ENCODE measurements at regions not wholly inside any gene's neighbourhood (a gene's known extent, or its start where the extent isn't known, plus 50 kb on each side); places are given as distances from the start of the nearest gene placed in this dataset.

- DNase-seq (ENCODE audit: low spot score) = no peak
- peaks cover 17% of the 10 kb centered on the region for H3K36me3 Mint-ChIP-seq
- no peaks in the 10 kb centered on the region for H3K36me3 ChIP-seq
- peak overlapping the region; percentile 6 for H3K27ac Mint-ChIP-seq
- no peaks in the 10 kb centered on the region for H3K9me3 ChIP-seq (ENCODE audit: low read depth)
- no peak overlapping the region for H3K27ac ChIP-seq
- no peaks in the 10 kb centered on the region for H3K79me2 ChIP-seq (ENCODE audit: low read depth)
- H3K4me3 Mint-ChIP-seq = no peak overlapping the region
- no peaks in the 10 kb centered on the region for H4K20me1 ChIP-seq (ENCODE audit: low read depth)
- no peaks in the 10 kb centered on the region for H3K27me3 Mint-ChIP-seq (ENCODE audit: insufficient read depth, low read depth)
- H3F3A ChIP-seq (ENCODE audit: low read depth) = peaks cover 9% of the 10 kb centered on the region
- TF ChIP-seq EZH2phosphoT487 (IDR thresholded peaks at IDR 0.05) = no peak
- no peak for TF ChIP-seq EZH2 (IDR thresholded peaks at IDR 0.05)
- TF ChIP-seq, protein P1, sequence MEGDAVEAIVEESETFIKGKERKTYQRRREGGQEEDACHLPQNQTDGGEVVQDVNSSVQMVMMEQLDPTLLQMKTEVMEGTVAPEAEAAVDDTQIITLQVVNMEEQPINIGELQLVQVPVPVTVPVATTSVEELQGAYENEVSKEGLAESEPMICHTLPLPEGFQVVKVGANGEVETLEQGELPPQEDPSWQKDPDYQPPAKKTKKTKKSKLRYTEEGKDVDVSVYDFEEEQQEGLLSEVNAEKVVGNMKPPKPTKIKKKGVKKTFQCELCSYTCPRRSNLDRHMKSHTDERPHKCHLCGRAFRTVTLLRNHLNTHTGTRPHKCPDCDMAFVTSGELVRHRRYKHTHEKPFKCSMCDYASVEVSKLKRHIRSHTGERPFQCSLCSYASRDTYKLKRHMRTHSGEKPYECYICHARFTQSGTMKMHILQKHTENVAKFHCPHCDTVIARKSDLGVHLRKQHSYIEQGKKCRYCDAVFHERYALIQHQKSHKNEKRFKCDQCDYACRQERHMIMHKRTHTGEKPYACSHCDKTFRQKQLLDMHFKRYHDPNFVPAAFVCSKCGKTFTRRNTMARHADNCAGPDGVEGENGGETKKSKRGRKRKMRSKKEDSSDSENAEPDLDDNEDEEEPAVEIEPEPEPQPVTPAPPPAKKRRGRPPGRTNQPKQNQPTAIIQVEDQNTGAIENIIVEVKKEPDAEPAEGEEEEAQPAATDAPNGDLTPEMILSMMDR (IDR thresholded peaks at IDR 0.05) = no peak
- H3K4me1 ChIP-seq = peaks cover 24% of the 10 kb centered on the region
- no peak overlapping the region for H3K4me3 ChIP-seq
- peaks cover 51% of the 10 kb centered on the region for H3K4me1 Mint-ChIP-seq
- no peak overlapping the region for H3K9ac ChIP-seq
- H3K27me3 ChIP-seq = no peaks in the 10 kb centered on the region
- no peak overlapping the region for H3K4me2 ChIP-seq
- H3K9me3 Mint-ChIP-seq = no peaks in the 10 kb centered on the region
- H2AFZ ChIP-seq (replicated peaks) = no peak overlapping the region
Observed at GRCh38 chr4:20364969-20365368, 113.3 kb downstream of the SLIT2 start.

GRCh38 chr4:20367446-20367845, 115.7 kb downstream of the SLIT2 start:
- no peaks in the 10 kb centered on the region for H3K9me3 ChIP-seq (ENCODE audit: low read depth)
- Mint-ChIP-seq H3K36me3 (peaks cover 17% of the 10 kb centered on the region), H3K4me3 (no peak overlapping the region), H3K27me3 (ENCODE audit: insufficient read depth, low read depth) (peaks cover 2% of the 10 kb centered on the region), H3K4me1 (peaks cover 52% of the 10 kb centered on the region), H3K27ac (no peak overlapping the region), H3K9me3 (no peaks in the 10 kb centered on the region)
- no peak overlapping the region for H3K27ac ChIP-seq
- H3K4me3 ChIP-seq = no peak overlapping the region
- H3K4me2 ChIP-seq = peak overlapping the region; percentile 25
- TF ChIP-seq, protein P1 (IDR thresholded peaks at IDR 0.05) = no peak
- TF ChIP-seq EZH2phosphoT487 (IDR thresholded peaks at IDR 0.05) (no peak), EZH2 (IDR thresholded peaks at IDR 0.05) (no peak)
- H3F3A ChIP-seq (ENCODE audit: low read depth) = peaks cover 9% of the 10 kb centered on the region
- H2AFZ ChIP-seq (replicated peaks) = no peak overlapping the region
- H3K4me1 ChIP-seq = peaks cover 19% of the 10 kb centered on the region
- no peaks in the 10 kb centered on the region for H3K27me3 ChIP-seq
- no peaks in the 10 kb centered on the region for H3K79me2 ChIP-seq (ENCODE audit: low read depth)
- DNase-seq (ENCODE audit: low spot score) = no peak
- H3K36me3 ChIP-seq = no peaks in the 10 kb centered on the region
- H4K20me1 ChIP-seq (ENCODE audit: low read depth) = no peaks in the 10 kb centered on the region
- H3K9ac ChIP-seq = no peak overlapping the region

DNA sequence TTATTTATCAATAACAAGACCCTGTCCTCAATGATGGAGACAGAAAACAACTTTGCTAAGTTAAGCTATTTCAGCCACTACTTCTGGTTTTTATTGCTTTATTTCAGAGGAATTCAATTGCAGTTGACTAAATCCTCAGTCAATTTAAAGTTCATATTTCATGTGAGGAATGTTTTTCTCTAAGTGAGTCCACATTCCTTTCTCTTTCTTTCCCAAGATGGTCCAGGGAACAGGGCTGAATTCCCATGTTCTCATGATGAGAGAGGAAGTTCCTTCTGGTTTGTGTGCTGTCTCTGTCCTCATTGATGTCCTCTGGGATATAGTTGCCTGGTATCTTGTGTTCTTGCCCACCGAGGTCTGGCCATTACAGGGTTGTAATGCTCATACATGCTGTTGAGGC, 117.2 kb downstream of the SLIT2 start:
- Mint-ChIP-seq H3K36me3 (peaks cover 17% of the 10 kb centered on the region), H3K4me1 (peaks cover 49% of the 10 kb centered on the region), H3K4me3 (no peak overlapping the region), H3K27ac (no peak overlapping the region), H3K9me3 (no peaks in the 10 kb centered on the region), H3K27me3 (ENCODE audit: insufficient read depth, low read depth) (peaks cover 2% of the 10 kb centered on the region)
- H3K9me3 ChIP-seq (ENCODE audit: low read depth) = no peaks in the 10 kb centered on the region
- peaks cover 25% of the 10 kb centered on the region for H3K4me1 ChIP-seq
- H3F3A ChIP-seq (ENCODE audit: low read depth) = peaks cover 9% of the 10 kb centered on the region
- H3K27me3 ChIP-seq = no peaks in the 10 kb centered on the region
- H2AFZ ChIP-seq (replicated peaks) = no peak overlapping the region
- no peak for DNase-seq (ENCODE audit: low spot score)
- H3K4me3 ChIP-seq = no peak overlapping the region
- H4K20me1 ChIP-seq (ENCODE audit: low read depth) = no peaks in the 10 kb centered on the region
- H3K27ac ChIP-seq = no peak overlapping the region
- H3K79me2 ChIP-seq (ENCODE audit: low read depth) = no peaks in the 10 kb centered on the region
- TF ChIP-seq EZH2phosphoT487 (IDR thresholded peaks at IDR 0.05) (no peak), EZH2 (IDR thresholded peaks at IDR 0.05) (no peak)
- TF ChIP-seq, protein P1 (IDR thresholded peaks at IDR 0.05) = no peak
- no peak overlapping the region for H3K4me2 ChIP-seq
- H3K9ac ChIP-seq = no peak overlapping the region
- H3K36me3 ChIP-seq = no peaks in the 10 kb centered on the region
